NCI-H187 treated with DMSO at 0.1 percent for 48 hours (cell line): ENCODE measurements at regions not wholly inside any gene's neighbourhood (a gene's known extent, or its start where the extent isn't known, plus 50 kb on each side); places are given as distances from the start of the nearest gene placed in this dataset.

Source experiments
- DNase-seq: peaks from one replicate; lab custom pipeline; 2025; lab: John Stamatoyannopoulos, UW

DNA sequence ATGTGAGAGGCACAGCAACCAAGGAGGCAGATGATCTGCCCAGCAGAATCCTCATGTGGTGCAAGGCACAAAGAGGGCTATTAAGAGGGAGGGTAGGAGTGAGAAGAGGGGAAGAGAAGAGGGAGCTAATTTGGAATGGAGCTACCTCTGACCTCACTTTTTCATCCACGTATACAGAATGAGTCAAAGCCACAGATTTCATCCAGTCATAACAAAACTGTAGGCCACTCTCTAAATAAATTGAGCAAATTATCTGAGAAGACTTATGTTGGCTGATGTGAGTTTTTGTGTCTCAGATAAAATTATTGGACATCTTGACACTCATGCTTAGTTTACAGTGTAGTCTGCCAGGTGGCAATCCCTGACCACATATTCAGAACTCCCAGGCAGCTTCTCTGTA lies 325.6 kb downstream of the TTLL7 start:
- DNase-seq: no peak

DNA sequence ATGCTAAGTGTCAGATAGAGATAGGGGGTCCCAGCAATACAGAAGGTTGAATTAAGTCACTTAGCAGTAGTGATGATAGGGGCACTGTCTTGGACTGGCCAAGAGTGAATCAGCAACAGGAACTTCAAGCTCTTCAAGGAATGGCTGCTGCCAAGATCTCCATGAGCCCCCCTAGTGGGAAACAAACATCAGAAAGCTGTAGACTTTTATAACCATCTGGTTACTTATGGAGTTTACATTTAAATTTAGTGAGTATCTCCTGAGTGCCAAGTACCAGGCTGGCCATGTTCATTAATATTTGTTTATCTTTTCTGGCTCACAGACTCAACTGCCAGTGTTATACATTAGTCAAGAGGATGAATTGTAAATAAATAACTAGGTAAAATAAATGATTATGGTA lies 327.3 kb downstream of the TTLL7 start:
- DNase-seq: no peak

DNA sequence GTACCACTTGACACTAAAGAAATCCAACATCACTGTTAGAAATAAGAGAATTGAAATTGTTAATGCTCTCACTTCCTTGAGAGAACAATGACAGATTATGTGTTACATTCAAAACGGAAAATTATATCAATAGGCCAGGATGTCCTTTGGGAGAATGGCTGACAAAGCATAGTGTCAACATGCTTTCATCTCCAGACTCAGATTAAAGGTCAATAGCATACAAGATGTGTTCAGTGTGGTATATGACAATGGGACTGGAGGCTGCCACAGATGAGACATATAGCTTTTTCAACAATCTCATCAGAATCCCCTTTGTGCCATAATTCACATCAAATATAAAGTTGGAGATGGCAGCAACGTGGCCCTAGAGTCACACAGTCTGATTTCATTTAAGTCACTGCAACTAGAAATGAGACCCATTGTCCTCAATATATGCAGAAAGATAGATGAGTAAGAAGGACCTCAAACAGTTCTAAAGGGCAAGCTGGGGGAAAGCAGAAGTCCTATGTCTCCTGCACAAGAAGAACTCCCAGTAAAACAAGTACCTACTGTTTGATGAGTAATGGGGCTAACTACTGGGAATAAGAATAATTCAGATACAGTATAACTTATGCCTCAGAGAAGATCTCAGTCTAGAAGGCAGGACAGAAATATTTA lies 327.9 kb downstream of the TTLL7 start:
- DNase-seq: no peak

DNA sequence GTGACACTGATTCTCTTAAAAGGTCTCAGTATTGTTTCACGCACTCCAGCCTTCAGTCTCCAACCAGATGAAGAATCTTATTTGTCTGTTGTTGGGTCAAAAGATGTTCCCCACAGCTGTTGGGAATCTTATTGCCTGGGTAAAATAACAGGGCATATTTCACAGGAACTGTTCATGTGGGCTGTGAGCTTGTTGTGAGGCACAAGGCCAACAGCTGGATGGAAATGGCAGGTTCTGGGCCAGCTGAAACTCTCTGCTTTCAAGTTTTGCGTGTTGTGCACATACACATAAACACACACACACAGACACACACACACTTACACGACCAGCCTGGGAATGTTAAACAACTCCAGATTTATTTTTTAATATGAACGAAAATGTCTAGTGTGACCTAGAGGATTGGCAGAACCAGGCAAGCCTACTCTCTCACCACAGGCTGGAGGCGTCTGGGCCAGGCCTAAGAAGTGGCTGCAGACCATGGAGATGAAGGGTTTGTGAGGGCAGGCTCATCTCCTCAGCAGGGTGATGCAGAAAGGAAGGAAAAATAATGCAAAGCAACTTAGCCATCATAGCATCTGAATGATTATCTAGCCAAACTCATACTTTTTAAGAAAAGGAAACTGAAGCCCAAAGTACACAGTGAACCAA lies 357.0 kb downstream of the TTLL7 start:
- no peak for DNase-seq

DNA sequence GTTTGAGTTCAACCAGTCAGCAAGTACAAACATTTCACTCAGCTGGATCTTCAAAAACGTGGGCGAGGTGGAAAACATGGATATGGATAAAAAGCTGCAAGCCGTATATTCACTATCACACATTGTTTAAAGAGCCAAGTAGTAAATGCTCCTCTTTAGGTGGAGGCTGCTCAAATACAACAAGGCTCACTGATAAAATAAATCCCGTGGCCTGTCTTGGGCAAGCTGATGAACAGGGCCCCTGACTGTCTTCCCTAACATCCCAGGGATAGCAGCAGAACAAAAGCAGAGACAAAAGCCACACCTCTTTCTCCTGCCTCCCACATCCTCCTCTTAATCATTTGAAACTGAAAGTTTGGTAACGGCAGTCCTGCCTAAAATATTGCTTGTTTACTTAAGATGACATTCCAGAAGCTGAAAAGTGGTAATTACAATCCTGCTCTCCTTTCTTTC lies 357.7 kb downstream of the TTLL7 start:
- DNase-seq: no peak

DNA sequence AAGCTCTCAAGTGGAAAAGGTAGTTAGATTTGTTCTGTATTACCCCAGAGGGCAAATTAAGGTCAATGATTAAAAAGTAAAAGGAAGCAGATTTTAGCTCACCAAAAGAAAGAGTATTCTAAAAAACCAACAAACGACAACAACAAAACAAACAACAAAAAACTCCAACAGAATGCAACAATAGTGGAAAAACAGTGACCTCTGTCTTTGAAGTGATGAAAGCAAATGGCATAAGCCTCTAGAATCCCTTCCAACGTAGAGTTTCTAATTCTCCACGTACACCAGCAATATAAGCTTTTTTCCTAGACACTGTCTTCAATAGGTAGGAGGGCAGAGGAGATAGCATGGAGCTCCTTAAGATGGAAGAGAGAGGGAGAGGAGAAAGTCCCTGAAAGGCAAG lies 359.1 kb downstream of the TTLL7 start:
- DNase-seq: no peak

DNA sequence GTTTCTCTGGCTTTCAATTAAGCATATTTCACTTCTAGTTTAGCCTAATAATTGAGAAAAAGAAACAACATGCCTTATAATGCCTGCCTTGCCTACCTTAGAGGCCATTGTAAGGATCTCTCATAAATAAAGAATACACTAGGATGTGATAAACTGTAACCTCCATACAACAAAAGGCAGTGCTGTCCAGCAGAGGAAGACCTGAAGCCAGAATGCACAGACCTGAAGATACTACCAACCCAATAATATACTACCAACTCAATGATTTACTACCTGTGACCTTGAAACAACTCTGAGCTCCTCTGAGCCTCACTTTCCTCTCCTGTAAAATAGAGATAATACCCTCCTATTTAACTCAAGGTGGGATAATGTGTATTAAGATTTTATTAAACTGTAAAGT lies 361.3 kb downstream of the TTLL7 start:
- no peak for DNase-seq

DNA sequence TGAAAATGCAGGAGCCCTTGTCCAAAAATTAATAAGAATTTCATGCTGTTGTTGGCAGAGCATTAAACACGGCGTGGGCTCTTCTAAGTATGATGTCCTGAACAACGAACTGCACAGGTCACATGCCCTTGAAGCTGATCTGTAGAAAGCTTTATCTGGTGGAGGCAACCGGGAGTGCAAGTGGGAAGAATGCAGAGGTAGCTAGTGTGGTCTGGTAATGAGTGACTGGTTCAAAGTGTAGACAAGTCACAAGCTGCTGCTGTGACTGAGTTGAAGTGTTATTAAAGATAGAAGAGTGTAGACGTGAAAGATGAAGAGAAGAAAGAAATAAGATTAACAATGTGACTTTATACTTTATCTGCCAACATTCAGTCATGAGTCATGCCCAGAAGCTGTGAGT lies 361.9 kb downstream of the TTLL7 start:
- DNase-seq: no peak

DNA sequence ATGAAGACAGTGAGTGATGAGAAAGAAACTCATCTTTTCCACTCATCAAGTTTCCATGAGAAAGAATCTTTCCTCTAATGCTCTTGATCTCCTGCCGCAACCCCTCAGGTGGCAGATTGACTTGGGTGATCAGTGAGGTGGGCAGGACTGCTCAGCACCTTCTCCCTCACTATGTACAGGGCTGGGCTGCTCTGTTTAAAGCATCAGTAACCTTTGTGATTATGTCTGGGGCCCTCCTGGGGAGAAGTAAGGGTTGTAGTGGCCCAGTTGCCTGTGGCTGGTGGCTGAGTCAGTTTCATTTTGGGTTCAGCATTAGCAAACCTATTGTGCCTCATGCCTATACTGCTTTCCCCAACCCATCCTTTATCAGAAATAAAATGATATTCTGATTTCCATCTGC lies 366.0 kb downstream of the TTLL7 start:
- DNase-seq: no peak

DNA sequence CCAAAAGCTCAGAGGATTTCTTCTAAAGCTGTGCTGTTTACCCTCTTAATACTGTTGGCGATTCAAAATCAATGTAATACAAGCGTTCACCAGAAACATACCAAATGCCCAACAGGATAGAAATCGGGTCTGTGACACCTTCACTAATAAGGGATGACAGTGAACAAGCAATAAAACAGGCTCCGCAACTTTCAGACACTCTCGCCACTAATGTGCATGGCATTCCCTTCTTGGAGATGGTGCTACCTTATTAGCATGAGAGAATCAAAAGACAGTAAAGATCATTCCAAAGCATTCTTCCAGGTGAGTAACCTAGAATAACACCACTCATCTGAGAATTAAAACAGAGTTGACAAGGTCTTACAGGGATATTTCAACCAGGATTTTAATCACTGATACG lies 367.1 kb downstream of the TTLL7 start:
- no peak for DNase-seq

DNA sequence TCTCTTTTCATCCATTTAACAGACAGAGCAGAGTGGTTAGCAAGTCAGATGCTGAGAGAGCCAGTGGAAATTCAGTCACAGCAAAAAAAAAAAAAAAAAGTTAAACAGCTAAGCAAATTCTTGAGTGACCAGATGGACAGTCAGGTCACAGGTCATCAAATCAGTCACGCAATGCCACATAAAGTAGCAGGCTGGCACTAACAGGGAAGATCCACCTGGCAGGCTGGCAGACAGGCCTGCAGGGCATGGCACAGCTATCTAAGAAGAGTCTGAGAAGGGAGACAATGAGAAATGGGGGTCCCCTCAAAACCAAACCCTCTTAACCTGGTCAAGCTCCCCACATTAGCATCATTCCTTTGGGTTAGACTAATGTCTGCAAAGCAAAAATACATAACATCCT lies 371.9 kb downstream of the TTLL7 start:
- no peak for DNase-seq

DNA sequence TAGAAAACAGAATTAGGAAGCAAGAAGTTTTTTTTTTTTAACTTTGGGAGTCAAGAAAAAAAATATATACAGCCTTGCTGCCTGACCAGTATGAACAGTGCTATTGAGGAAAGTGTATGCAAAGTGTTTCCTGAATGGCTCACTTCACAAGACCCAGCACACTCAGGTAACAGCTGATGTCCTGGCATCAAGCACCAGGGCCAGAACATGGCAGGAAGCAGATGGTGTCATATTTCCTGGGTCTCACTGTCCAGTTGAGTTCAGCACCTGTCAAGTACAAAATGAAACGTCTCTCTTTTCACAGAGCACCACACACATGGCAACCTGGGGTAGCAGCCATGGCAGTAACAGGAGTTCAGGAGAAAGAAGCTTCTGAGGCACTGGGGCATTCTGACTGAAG lies 372.3 kb downstream of the TTLL7 start:
- no peak for DNase-seq

DNA sequence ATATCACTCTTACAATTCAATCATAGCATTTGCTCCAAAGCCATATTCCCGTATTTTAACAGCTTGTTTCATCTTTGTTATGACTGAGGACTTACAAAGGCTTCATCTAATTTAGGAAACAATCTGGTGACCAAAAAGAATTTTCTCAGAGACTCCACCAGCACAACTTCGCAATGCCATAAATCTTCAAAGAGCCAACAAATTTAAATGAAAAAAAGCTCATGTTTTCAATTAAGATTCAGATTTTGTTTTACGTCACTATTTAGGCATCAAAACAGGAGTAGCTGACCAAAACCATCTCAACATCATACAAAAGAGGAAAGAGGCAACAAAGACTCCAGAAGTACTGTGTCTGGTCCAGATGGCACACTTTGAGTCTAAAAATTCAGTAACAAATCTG lies 373.3 kb downstream of the TTLL7 start:
- no peak for DNase-seq

DNA sequence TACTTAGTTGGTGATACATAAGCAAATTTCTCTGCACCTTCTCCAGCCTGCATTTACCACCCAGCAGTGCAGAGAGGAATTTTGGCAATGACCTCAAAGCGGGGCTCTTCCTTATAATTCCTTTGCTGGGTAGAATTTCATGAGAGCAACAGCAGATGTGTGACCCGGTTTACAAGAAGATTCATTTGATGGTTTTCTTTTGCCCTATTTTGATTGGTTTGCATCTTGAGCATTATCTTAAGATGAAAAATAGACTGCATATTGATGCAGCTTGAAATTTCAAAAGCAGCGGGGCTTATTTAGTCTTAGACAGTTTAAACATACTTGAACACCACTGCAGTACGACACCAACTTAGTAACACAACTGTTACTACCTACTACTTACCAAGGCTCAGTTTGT lies 378.9 kb downstream of the TTLL7 start:
- no peak for DNase-seq

DNA sequence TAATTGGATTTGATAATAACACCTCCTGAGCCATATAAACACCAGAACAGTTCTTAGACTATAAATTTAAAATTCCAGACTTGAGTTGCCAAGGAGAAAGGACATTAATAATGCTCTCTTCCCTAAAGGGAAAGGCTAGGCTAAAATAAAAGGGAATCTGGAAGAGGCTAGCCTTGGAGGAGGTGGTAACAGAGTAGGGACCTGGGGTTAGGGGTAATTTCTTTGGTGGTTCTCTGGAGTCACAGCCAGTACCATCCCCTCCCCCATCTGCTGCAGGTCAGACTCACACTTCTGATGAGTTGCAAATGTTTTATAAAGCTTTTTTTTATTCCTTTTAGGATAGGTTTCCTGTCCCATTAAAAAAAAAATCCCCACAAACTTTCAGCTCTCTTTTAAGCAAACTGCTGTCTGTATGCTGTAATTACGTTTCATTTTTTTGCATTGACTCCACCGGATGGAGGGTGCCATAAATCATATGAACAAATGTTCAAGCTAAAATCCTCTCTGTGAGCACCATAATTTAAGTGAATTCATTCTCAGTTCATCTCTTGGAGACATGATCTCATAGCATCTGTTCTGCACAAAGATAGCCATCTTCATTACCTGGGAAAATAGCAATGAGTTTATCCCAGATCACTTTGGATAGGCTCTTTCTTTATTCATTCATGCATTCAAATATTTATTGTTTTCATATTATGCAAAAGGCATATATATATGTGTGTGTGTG lies 379.6 kb downstream of the TTLL7 start:
- DNase-seq: no peak

DNA sequence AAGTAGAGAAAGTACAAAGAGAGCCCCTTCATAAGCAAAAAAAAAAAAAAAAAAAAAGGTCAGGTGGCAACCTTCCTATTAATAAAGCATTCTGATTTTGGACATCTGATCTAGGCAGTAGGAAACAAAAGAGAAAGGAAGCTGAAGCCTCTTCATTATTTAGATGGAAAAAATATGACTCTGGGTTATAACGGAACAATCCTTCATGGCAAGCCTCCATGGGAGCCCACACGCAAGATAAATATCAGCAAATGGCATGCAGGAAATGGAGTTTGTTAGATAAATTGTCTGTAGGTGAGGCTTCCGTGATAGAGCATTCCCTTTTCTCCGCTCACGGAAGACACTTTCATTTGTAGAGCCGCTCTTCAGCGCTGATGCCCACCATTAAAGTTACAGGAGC lies 381.0 kb downstream of the TTLL7 start:
- DNase-seq: no peak

DNA sequence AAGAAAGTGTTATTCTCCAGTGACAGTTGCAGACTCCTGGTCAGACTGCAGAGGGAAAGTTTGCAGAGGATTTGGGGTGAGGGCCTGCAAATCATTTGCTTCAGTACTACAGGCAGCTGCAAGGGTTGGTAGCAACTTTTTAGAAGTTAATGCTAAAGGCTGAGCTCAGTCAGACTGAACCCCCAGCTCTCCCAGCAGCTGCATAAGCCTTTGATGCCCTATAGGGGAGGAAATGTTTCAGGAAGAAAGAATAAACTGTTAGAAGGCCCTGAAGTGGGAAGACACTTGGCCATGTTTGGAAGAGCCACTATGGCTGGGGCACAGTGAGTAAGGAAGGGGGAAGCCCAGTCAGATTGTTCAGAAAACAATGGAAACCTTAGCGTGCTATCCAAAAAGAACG lies 383.6 kb downstream of the TTLL7 start:
- no peak for DNase-seq

DNA sequence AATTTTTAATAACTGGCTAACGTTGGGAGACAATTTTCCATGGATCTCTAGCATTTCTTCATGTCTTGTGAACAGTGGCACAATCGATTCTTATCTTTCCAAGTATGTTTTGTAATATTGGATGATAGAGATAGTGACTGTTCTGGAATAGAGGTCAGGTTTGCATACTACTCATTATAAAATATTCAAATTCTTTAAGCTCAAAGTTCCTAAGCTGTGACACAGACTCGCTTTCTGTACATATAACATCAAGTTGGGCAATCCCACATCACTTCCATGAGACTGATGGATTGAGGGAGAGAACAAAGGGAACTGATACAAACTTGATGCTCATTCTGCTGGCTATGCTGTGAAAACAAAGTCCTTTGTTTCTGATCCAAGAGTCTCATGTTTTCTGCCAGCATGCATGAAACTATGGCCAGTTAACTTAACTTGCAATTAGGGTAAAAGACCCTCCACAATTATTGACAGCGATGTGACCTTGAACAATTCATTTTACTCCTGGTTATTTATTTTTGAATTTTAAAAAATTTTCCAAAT lies 392.4 kb downstream of the TTLL7 start:
- DNase-seq: no peak

DNA sequence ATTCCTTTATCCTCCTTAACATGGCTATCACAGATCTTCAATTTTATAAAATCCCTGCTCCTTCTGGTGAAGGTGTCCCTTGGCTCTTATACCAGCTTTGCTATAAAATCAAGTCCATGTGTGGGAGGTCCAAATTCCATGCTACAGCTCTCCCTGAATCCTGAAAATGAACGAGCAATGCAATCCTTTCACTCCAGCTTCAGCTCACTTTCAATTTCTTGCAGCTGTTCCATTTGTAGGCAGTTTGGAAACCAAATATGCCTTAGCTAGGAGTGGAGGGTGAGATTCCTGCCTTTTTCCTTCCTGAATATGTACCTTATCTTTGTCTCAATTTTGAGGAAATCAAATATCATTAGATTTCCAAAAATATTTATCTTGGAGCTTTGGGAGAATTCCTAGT lies 402.6 kb downstream of the TTLL7 start:
- no peak for DNase-seq

DNA sequence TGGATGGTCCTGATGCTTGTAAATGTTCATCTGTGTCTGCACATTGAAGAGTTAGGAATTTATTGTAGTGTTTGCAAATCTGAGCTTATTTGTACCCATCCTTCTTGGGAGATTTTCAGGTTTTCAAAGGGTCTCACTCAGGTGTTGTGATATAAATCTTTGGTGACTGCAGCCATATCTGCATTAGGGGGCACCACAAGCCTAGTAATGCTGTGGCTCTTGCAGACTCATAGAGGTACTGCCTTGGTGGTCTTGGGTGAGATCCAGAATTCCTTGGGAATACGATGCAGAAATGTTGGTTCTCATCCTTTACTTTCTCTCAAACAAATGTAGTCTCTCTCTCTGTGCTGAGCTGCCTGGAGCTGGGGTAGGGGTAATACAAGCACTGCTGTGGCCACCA lies 405.9 kb downstream of the TTLL7 start:
- DNase-seq: no peak

DNA sequence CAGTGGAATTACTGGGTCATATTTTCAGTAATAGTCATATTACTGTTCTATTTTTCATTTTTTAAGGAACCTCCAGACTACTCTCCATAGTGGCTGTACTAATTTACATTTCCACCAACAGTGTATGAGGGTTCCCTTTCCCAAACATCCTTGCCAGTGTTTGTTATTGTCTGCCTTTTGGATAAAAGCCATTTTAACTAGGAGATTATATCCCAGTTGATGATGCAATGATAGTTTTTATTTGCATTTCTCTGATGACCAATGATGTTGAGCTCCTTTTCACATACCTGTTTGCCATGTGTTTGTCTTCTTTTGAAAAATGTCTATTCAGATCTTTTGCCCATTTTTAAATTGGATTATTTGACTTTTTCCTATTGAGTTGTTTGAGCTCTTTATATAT lies 410.8 kb downstream of the TTLL7 start:
- DNase-seq: no peak

DNA sequence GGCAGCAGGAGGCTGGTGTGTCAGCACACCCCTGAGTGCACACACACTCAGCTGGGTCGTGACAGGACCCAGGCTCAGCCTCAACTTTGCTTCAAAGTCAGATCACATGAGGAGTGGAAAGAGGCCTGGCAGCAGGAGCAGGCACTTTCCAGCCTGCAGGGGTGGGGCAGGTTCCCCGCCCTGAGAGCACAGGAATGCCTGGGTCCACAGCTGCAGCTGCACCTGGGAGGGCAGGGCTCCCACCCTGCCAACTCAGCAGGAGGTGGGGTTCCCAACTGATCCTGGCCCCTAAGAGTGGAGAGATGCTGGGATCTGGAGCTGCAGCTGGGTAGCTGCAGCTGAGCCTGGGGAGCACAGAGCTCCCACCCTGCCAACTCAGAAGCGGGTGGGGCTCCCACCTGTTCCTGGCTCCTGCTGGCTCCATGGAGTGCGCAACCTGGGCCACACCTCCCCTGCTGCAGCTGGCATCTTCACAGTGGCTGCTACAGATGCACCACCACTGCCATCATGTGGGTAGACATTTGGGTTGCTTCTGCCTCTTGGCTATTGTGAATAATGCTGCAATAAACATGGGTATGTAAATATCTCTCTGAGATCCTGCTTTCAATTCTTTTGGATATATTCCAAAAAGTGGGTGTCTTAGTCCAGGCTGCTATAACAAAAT lies 415.4 kb downstream of the TTLL7 start:
- no peak for DNase-seq

DNA sequence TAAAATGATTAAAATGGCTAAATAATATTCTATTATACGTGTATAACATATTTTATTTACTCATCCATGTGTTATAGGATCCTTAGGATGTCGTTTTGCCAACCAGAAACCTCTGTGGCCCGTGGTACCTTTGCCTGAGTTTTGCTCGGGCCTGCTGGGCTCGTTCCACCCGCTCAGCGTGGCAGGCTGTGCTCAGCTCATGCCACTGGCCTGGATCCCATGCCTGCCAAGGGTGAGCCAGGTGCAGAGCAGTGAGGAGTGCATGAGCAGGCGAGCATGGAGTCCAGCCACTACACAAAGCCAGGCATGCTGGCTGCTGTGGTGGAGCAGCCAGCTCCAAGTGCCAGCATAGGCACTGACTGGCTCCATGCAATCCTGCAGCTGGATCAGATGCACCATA lies 417.2 kb downstream of the TTLL7 start:
- no peak for DNase-seq
